ENCODE measurements at regions not wholly inside any gene's neighbourhood (a gene's known extent, or its start where the extent isn't known, plus 50 kb on each side); places are given as distances from the start of the nearest gene placed in this dataset.

- Histone ChIP-seq H3K9me3 (no peaks in the 10 kb centered on the region), H3K27ac (no peak overlapping the region), H3K4me1 (no peaks in the 10 kb centered on the region), H3K4me3 (no peak overlapping the region), H3K27me3 (no peaks in the 10 kb centered on the region), H3K36me3 (no peaks in the 10 kb centered on the region)
- 32 to 53% methylated on average over 2 of the region's 2 CpGs for WGBS, 2 donors
- DNase-seq (ENCODE audit: low spot score in 2 of 2) = no peak
- TF ChIP-seq POLR2A (IDR thresholded peaks at IDR 0.05) = no peak
- TF ChIP-seq CTCF (IDR thresholded peaks at IDR 0.05) = no peak
- TF ChIP-seq EP300 (IDR thresholded peaks at IDR 0.05) = no peak
These were observed 102.6 kb upstream of the WDR11 start for GRCh38 chr10:120748519-120748918.

GRCh38 chr10:120749072-120749471, 102.1 kb upstream of the WDR11 start:
- Histone ChIP-seq H3K4me3 (no peak overlapping the region), H3K36me3 (no peaks in the 10 kb centered on the region), H3K9me3 (no peaks in the 10 kb centered on the region), H3K4me1 (no peaks in the 10 kb centered on the region), H3K27me3 (no peaks in the 10 kb centered on the region), H3K27ac (no peak overlapping the region)
- 73 to 75% methylated on average over 2 of the region's 2 CpGs for WGBS, 2 donors
- no peak for DNase-seq (ENCODE audit: low spot score in 2 of 2)
- TF ChIP-seq POLR2A (IDR thresholded peaks at IDR 0.05) = no peak
- TF ChIP-seq EP300 (IDR thresholded peaks at IDR 0.05) = no peak
- TF ChIP-seq CTCF (IDR thresholded peaks at IDR 0.05) = no peak

- WGBS, 2 donors = 64 to 66% methylated on average over 11 of the region's 11 CpGs
- Histone ChIP-seq H3K4me1 (no peaks in the 10 kb centered on the region), H3K27ac (no peak overlapping the region), H3K36me3 (no peaks in the 10 kb centered on the region), H3K4me3 (no peak overlapping the region), H3K9me3 (no peaks in the 10 kb centered on the region), H3K27me3 (no peaks in the 10 kb centered on the region)
- peak in 1 of 2 donors; percentile 74 for TF ChIP-seq EP300 (IDR thresholded peaks at IDR 0.05)
- no peak for TF ChIP-seq CTCF (IDR thresholded peaks at IDR 0.05)
- no peak for DNase-seq (ENCODE audit: low spot score in 2 of 2)
These were observed 101.2 kb upstream of the WDR11 start for GRCh38 chr10:120749856-120750566.

- H3K27me3 ChIP-seq = no peaks in the 10 kb centered on the region
- no peaks in the 10 kb centered on the region for H3K4me1 ChIP-seq
- no peak overlapping the region for H3K27ac ChIP-seq
- DNase-seq (ENCODE audit: low spot score in 2 of 2) = no peak
- no peak overlapping the region for H3K4me3 ChIP-seq
- H3K36me3 ChIP-seq = no peaks in the 10 kb centered on the region
- TF ChIP-seq CTCF (IDR thresholded peaks at IDR 0.05) = no peak
- TF ChIP-seq POLR2A (IDR thresholded peaks at IDR 0.05) = no peak
- TF ChIP-seq EP300 (IDR thresholded peaks at IDR 0.05) = no peak
- H3K9me3 ChIP-seq = no peaks in the 10 kb centered on the region
These were observed 95.4 kb upstream of the WDR11 start for GRCh38 chr10:120755771-120756170.

GRCh38 chr10:120760253-120760652, 90.9 kb upstream of the WDR11 start:
- no peak for DNase-seq (ENCODE audit: low spot score in 2 of 2)
- Histone ChIP-seq H3K9me3 (no peaks in the 10 kb centered on the region), H3K4me3 (no peak overlapping the region), H3K36me3 (no peaks in the 10 kb centered on the region), H3K27me3 (no peaks in the 10 kb centered on the region), H3K4me1 (no peaks in the 10 kb centered on the region), H3K27ac (no peak overlapping the region)
- 32 to 44% methylated on average over 4 of the region's 4 CpGs for WGBS, 2 donors
- TF ChIP-seq POLR2A (IDR thresholded peaks at IDR 0.05) = no peak
- TF ChIP-seq CTCF (IDR thresholded peaks at IDR 0.05) = no peak
- no peak for TF ChIP-seq EP300 (IDR thresholded peaks at IDR 0.05)

All from tibial nerve (tissue), 4 donors.